Progenitor cell of endocrine pancreas (in vitro differentiated cells): ENCODE measurements at regions not wholly inside any gene's neighbourhood (a gene's known extent, or its start where the extent isn't known, plus 50 kb on each side); places are given as distances from the start of the nearest gene placed in this dataset.

ENCODE experiments used
- DNase-seq: peaks from one replicate; pipeline ENCODE4 v3.0.0; 2021; ENCODE audit warnings: low spot score; ENCODE audit not compliant: unreplicated experiment
- H3K27ac Mint-ChIP-seq: 2 replicates; pipeline ENCODE4 v1.8.0; 2021; ENCODE audit warnings: mild to moderate bottlenecking, moderate library complexity, mixed read lengths
- H3K27me3 Mint-ChIP-seq: 2 replicates; pipeline ENCODE4 v1.8.0; 2021; ENCODE audit warnings: mixed read lengths
- H3K36me3 Mint-ChIP-seq: 2 replicates; pipeline ENCODE4 v1.8.0; 2022; ENCODE audit warnings: mixed read lengths; ENCODE audit not compliant: insufficient read depth
- H3K4me1 Mint-ChIP-seq: 2 replicates; pipeline ENCODE4 v1.8.0; 2021; ENCODE audit warnings: low read depth, mixed read lengths
- H3K4me3 Mint-ChIP-seq: 2 replicates; pipeline ENCODE4 v1.8.0; 2021; ENCODE audit warnings: low read depth, mild to moderate bottlenecking, moderate library complexity, mixed read lengths
- H3K9me3 Mint-ChIP-seq: 2 replicates; pipeline ENCODE4 v1.8.0; 2021; ENCODE audit warnings: low read depth, mixed read lengths
- TF ChIP-seq, protein P1 (sequence below): fragments of 200-600 bp; sonication (generic); IDR thresholded peaks from one replicate; pipeline ENCODE4 v1.5.0; 2021; ENCODE audit warnings: antibody characterized with exemption, mild to moderate bottlenecking; ENCODE audit not compliant: unreplicated experiment

DNA sequence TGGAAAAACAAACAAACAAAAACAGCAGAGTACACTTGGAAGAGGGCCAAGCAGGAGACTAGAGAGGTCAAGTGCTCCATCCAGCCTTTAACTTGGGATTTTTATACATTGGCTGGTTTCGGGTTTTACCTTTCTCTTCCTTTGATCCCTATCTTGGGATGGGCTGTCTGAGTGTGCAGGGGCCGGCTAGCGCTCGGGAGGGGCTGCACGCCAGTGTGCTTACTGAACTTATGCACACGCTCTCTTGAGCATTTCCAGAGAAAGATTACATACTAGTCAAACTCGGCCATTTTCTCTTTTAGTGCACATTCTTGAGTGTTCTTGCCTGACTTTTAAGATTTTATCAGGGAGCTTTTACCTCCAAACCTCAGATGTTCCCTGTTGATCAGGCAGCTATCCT lies 707.8 kb downstream of the DSC3 start:
- H3K4me3 Mint-ChIP-seq: no peak overlapping the region
- no peaks in the 10 kb centered on the region for H3K4me1 Mint-ChIP-seq
- TF ChIP-seq, protein P1, sequence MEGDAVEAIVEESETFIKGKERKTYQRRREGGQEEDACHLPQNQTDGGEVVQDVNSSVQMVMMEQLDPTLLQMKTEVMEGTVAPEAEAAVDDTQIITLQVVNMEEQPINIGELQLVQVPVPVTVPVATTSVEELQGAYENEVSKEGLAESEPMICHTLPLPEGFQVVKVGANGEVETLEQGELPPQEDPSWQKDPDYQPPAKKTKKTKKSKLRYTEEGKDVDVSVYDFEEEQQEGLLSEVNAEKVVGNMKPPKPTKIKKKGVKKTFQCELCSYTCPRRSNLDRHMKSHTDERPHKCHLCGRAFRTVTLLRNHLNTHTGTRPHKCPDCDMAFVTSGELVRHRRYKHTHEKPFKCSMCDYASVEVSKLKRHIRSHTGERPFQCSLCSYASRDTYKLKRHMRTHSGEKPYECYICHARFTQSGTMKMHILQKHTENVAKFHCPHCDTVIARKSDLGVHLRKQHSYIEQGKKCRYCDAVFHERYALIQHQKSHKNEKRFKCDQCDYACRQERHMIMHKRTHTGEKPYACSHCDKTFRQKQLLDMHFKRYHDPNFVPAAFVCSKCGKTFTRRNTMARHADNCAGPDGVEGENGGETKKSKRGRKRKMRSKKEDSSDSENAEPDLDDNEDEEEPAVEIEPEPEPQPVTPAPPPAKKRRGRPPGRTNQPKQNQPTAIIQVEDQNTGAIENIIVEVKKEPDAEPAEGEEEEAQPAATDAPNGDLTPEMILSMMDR: no peak
- no peaks in the 10 kb centered on the region for H3K9me3 Mint-ChIP-seq
- no peaks in the 10 kb centered on the region for H3K27me3 Mint-ChIP-seq
- no peak overlapping the region for H3K27ac Mint-ChIP-seq
- no peak for DNase-seq
- H3K36me3 Mint-ChIP-seq: no peaks in the 10 kb centered on the region

DNA sequence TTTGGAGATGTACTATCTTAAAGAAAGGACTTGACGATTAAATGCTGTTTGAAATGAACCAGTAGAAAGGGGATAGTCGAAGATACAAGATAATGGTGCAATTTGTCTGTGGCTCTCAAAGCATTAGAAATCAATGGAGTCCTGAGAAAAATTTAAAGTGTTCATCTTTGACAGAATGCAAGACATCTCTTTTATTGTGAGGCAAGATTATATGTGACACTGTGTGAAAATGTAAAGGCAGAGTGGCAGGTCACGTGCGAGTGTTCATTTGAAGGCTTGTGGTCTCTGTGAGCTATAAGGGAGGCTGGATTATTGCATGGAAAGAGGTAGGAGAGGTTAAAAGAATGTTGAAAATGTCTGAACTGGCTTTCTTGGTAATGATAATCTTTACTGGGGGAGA lies 709.2 kb downstream of the DSC3 start:
- TF ChIP-seq, protein P1: no peak
- Mint-ChIP-seq H3K27me3 (no peaks in the 10 kb centered on the region), H3K27ac (no peak overlapping the region), H3K4me1 (no peaks in the 10 kb centered on the region), H3K9me3 (no peaks in the 10 kb centered on the region), H3K36me3 (no peaks in the 10 kb centered on the region), H3K4me3 (no peak overlapping the region)
- DNase-seq: no peak

DNA sequence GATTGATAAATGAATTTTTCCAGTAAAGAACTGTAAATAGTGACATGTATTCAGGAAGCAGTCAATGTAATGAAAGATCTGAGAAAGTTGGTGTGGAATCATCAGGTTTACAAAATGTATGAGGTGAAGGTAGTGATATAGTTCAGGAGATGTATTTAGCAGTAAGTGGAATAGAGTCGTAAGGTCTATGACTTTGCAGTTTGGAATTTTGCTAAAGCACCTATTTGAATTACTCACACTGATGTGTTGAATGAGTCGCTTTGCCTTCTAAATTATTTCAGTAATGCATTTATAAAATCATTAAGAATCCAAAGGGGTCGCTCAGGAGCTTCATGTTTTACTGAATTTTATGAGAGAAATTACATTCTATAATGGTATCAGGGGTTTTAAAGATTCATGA lies 713.7 kb downstream of the DSC3 start:
- H3K4me1 Mint-ChIP-seq: no peaks in the 10 kb centered on the region
- H3K27me3 Mint-ChIP-seq: no peaks in the 10 kb centered on the region
- DNase-seq: no peak
- no peaks in the 10 kb centered on the region for H3K36me3 Mint-ChIP-seq
- H3K27ac Mint-ChIP-seq: no peak overlapping the region
- no peak overlapping the region for H3K4me3 Mint-ChIP-seq
- no peaks in the 10 kb centered on the region for H3K9me3 Mint-ChIP-seq
- TF ChIP-seq, protein P1: no peak

DNA sequence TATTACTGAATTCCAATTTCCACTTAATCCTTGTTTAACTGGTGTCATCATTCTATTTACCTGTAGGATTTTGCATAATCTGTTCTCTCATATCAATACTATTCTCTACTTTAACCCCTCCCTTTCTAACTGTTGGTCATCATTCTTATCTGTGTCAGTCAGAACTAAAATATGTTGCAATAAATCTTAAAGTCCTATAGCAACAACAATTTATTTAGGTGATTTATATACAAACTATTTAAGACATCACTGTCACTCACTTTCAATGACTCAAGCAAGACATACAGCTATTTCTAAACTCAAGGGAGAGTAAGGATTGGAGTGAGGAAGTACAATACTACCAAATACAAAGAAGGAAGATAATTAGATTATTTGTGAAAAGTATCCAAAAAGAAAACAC lies 740.4 kb downstream of the DSC3 start:
- H3K27me3 Mint-ChIP-seq: no peaks in the 10 kb centered on the region

DNA sequence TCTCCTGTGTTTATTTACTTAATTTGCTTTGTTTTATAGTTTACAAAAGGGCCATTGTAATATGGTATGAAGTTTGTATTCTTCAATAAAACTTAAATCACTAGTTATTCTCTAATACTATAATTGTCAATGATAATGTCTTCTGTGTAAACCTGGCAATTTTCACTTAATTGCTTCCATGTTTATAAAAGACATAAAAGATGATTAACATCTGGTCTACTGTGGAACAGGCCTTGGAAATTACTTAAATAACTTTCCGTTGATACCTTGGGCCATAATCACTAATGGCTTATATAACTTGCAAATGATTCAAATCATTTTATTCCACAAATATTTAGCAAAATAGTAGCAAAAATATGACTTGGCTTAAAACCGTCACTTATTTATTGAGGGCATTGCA lies 743.8 kb downstream of the DSC3 start:
- no peak for DNase-seq
- peaks cover 2% of the 10 kb centered on the region for H3K4me1 Mint-ChIP-seq
- no peak overlapping the region for H3K4me3 Mint-ChIP-seq
- H3K27me3 Mint-ChIP-seq: no peaks in the 10 kb centered on the region
- TF ChIP-seq, protein P1: no peak
- no peak overlapping the region for H3K27ac Mint-ChIP-seq
- H3K36me3 Mint-ChIP-seq: no peaks in the 10 kb centered on the region
- H3K9me3 Mint-ChIP-seq: peaks cover 13% of the 10 kb centered on the region

More for the DNA sequence above, 740.4 kb downstream of the DSC3 start:
- no peak overlapping the region for H3K27ac Mint-ChIP-seq
- no peak for DNase-seq
- H3K4me3 Mint-ChIP-seq: no peak overlapping the region
- no peaks in the 10 kb centered on the region for H3K36me3 Mint-ChIP-seq
- peaks cover 2% of the 10 kb centered on the region for H3K4me1 Mint-ChIP-seq
- peaks cover 1% of the 10 kb centered on the region for H3K9me3 Mint-ChIP-seq
- TF ChIP-seq, protein P1: no peak
